Adrenal gland (tissue), 5 donors: ENCODE measurements at regions not wholly inside any gene's neighbourhood (a gene's known extent, or its start where the extent isn't known, plus 50 kb on each side); places are given as distances from the start of the nearest gene placed in this dataset.

Experiments
- POLR2A ChIP-seq, 2 donors: fragments of 450-650 bp; IDR thresholded peaks; one replicate each; pipeline ENCODE4 v1.6.1; 2017; ENCODE audit warnings: antibody characterized with exemption in 2 of 2, mild to moderate bottlenecking in 2 of 2, moderate library complexity in 1 of 2
- TF ChIP-seq, protein P1 (sequence below), 6 experiments: fragments of 450-650 bp in 4 of 6; fragments of 200-600 bp in 2 of 6; sonication (generic) in 1 of 6; IDR thresholded peaks; 1 replicate in 5 of 6; 2 replicates in 1 of 6; pipeline versions ENCODE4 v1.5.1 to v1.8.0; 2016 to 2021; ENCODE audit warnings: antibody characterized with exemption in 6 of 6, mild to moderate bottlenecking in 2 of 6, moderate library complexity in 1 of 6
- donor health status: DM: no; HTN: no; CAD: no.

DNA sequence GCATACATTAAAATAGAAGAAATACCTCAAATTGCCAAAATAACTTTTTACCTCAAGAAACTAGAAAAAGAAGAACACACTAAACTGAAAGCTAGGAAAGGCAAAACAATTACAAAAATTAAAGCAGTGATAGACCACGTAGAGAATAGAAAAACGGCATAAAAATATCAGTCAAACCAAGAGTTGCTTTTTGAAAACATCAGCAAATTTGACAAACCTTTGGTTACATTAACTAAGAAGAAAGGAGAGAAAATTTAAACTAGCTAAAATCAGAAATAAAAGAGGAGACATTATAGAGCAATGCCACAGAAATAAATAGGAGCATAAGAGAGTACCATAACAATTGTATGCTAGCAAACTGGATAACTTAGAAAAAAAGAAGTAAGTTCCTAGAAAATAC is 553.8 kb downstream of the CCER1 start:
- TF ChIP-seq, protein P1, sequence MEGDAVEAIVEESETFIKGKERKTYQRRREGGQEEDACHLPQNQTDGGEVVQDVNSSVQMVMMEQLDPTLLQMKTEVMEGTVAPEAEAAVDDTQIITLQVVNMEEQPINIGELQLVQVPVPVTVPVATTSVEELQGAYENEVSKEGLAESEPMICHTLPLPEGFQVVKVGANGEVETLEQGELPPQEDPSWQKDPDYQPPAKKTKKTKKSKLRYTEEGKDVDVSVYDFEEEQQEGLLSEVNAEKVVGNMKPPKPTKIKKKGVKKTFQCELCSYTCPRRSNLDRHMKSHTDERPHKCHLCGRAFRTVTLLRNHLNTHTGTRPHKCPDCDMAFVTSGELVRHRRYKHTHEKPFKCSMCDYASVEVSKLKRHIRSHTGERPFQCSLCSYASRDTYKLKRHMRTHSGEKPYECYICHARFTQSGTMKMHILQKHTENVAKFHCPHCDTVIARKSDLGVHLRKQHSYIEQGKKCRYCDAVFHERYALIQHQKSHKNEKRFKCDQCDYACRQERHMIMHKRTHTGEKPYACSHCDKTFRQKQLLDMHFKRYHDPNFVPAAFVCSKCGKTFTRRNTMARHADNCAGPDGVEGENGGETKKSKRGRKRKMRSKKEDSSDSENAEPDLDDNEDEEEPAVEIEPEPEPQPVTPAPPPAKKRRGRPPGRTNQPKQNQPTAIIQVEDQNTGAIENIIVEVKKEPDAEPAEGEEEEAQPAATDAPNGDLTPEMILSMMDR (IDR thresholded peaks at IDR 0.05), result no peak
- no peak for TF ChIP-seq POLR2A (IDR thresholded peaks at IDR 0.05)
